ENCODE measurements at regions not wholly inside any gene's neighbourhood (a gene's known extent, or its start where the extent isn't known, plus 50 kb on each side); places are given as distances from the start of the nearest gene placed in this dataset.

- DNase-seq (ENCODE audit: low spot score): no peak
- in situ Hi-C loops (cut with MboI; ENCODE audit: low pct_unique_long_range_greater_than_20kb, low sequenced_read_pairs, unreplicated experiment): no loop called here
- TF ChIP-seq, protein P1, sequence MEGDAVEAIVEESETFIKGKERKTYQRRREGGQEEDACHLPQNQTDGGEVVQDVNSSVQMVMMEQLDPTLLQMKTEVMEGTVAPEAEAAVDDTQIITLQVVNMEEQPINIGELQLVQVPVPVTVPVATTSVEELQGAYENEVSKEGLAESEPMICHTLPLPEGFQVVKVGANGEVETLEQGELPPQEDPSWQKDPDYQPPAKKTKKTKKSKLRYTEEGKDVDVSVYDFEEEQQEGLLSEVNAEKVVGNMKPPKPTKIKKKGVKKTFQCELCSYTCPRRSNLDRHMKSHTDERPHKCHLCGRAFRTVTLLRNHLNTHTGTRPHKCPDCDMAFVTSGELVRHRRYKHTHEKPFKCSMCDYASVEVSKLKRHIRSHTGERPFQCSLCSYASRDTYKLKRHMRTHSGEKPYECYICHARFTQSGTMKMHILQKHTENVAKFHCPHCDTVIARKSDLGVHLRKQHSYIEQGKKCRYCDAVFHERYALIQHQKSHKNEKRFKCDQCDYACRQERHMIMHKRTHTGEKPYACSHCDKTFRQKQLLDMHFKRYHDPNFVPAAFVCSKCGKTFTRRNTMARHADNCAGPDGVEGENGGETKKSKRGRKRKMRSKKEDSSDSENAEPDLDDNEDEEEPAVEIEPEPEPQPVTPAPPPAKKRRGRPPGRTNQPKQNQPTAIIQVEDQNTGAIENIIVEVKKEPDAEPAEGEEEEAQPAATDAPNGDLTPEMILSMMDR (IDR thresholded peaks at IDR 0.05; ENCODE audit: extremely low read depth, insufficient read depth, missing control alignments): no peak
Observed at GRCh38 chr11:80097146-80097545, 656.3 kb upstream of the TENM4 start.

DNA sequence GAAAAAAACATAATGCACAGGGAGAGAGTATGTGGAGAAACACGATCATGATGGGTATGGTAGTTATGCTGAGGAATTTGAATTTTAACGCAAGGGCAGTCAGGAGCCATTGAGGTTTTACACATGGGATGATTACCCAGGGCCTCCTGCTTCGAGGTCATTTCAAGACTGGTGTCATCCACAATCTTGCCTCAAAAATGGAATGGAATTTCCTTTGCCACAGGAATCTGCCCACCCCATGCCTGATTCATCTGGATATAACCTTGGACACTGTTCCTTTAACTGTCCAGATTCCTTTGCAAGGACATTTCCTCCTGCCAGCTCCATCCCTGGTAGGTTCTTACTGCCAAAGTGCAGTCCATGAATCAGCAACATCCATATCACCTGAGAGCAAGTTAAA lies 655.9 kb upstream of the TENM4 start:
- TF ChIP-seq, protein P1 (IDR thresholded peaks at IDR 0.05; ENCODE audit: extremely low read depth, insufficient read depth, missing control alignments): no peak
- no peak for DNase-seq (ENCODE audit: low spot score)
- in situ Hi-C loops (cut with MboI; ENCODE audit: low pct_unique_long_range_greater_than_20kb, low sequenced_read_pairs, unreplicated experiment): no loop called here

DNA sequence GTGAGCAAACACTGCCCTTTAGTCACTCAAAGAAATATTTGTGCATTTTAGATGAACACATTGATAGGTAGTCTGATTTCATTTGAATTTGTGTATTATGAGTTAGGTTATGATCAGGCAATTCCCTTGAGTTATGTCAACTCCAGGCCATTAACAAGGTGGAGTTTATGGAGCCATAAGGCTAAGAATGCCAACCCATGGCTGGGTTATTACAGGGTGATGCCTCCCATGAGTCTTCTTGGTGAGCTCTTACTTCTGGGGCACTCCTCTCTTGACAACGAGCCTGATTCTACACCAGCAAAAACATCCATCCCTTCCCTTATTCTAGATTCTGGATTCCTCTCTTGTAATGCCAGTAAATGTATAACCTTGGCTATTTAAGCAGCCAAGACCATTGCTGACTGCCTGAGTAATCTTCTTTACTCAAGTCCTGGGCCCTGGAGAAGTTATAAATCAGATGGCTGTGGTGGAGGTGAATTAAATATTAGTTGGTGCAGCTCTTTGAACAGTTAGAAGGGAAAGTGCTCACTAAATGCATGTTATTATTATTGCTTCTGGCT lies 645.7 kb upstream of the TENM4 start:
- TF ChIP-seq, protein P1 (IDR thresholded peaks at IDR 0.05; ENCODE audit: extremely low read depth, insufficient read depth, missing control alignments): no peak
- DNase-seq (ENCODE audit: low spot score): no peak
- in situ Hi-C loops (cut with MboI; ENCODE audit: low pct_unique_long_range_greater_than_20kb, low sequenced_read_pairs, unreplicated experiment): no loop called here

DNA sequence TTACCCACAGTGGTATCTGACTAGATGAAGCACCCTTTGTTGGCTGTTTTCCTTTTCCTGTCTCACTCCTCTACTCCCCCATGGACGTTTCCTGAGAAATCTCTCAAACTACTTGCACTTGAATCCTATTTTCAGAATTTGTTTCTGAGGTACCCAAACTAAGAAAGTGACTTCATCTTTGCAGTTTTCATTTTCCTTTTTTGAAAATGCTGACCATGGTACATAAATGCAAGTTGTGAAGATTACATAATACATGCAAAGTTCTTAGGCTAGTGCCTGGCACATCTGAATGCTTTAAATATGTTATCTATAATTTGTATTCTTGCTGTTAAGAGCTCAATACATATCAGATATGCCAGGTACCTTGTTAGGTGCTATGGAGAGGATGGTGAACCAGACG lies 644.7 kb upstream of the TENM4 start:
- in situ Hi-C loops (cut with MboI; ENCODE audit: low pct_unique_long_range_greater_than_20kb, low sequenced_read_pairs, unreplicated experiment): no loop called here
- TF ChIP-seq, protein P1 (IDR thresholded peaks at IDR 0.05; ENCODE audit: extremely low read depth, insufficient read depth, missing control alignments): no peak
- no peak for DNase-seq (ENCODE audit: low spot score)

GRCh38 chr11:80084608-80085007 lies 643.8 kb upstream of the TENM4 start:
- in situ Hi-C loops (cut with MboI; ENCODE audit: low pct_unique_long_range_greater_than_20kb, low sequenced_read_pairs, unreplicated experiment): no loop called here
- DNase-seq (ENCODE audit: low spot score): no peak
- TF ChIP-seq, protein P1 (IDR thresholded peaks at IDR 0.05; ENCODE audit: extremely low read depth, insufficient read depth, missing control alignments): no peak

GRCh38 chr11:80083531-80083951 lies 642.7 kb upstream of the TENM4 start:
- TF ChIP-seq, protein P1 (IDR thresholded peaks at IDR 0.05; ENCODE audit: extremely low read depth, insufficient read depth, missing control alignments): no peak
- DNase-seq (ENCODE audit: low spot score): no peak
- in situ Hi-C loops (cut with MboI; ENCODE audit: low pct_unique_long_range_greater_than_20kb, low sequenced_read_pairs, unreplicated experiment): no loop called here

DNA sequence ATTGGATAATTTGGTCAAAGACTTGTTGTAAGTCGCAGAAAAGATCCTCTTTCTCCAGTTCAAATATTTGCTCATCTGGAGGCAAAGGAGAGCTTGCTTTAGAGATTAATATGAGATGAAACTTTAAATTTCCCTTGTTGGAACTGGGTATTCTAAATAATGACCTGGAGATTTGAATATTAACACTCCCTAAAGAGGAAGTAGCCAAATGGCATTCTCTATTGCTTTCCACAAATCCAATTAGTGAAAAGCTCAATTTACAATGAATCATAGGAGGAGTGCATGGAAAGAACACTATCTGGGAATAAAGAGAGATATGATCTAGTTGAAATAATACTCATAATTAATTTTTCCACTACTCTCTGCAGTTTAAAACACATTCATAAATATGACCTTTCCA lies 641.6 kb upstream of the TENM4 start:
- DNase-seq (ENCODE audit: low spot score): no peak
- in situ Hi-C loops (cut with MboI; ENCODE audit: low pct_unique_long_range_greater_than_20kb, low sequenced_read_pairs, unreplicated experiment): no loop called here
- TF ChIP-seq, protein P1 (IDR thresholded peaks at IDR 0.05; ENCODE audit: extremely low read depth, insufficient read depth, missing control alignments): no peak

Data from GM13977 (cell line).